IPS-20b (cell line): ENCODE measurements at regions not wholly inside any gene's neighbourhood (a gene's known extent, or its start where the extent isn't known, plus 50 kb on each side); places are given as distances from the start of the nearest gene placed in this dataset.

ENCODE experiments used
- H3K27ac ChIP-seq: one replicate; pipeline ENCODE4 v1.5.1; 2013; ENCODE audit warnings: low read length
- H3K27me3 ChIP-seq: 2 replicates; pipeline ENCODE4 v1.6.1; 2013; ENCODE audit warnings: mild to moderate bottlenecking, low read length, inconsistent platforms; ENCODE audit not compliant: insufficient read depth
- H3K36me3 ChIP-seq: 2 replicates; pipeline ENCODE4 v1.6.1; 2013; ENCODE audit warnings: low read depth, mild to moderate bottlenecking, inconsistent platforms, low read length, moderate library complexity; ENCODE audit not compliant: insufficient read depth
- H3K4me1 ChIP-seq: 2 replicates; pipeline ENCODE4 v1.6.1; 2013; ENCODE audit warnings: mild to moderate bottlenecking, control low read depth, inconsistent platforms, low read length, moderate library complexity; ENCODE audit not compliant: insufficient read depth
- H3K4me3 ChIP-seq: 2 replicates; pipeline ENCODE4 v1.5.1; 2013; ENCODE audit warnings: mild to moderate bottlenecking, low read length, inconsistent platforms
- H3K9ac ChIP-seq: 2 replicates; pipeline ENCODE4 v1.6.1; 2013; ENCODE audit warnings: low read depth, mild to moderate bottlenecking, inconsistent platforms, low read length, moderate library complexity
- H3K9me3 ChIP-seq: 2 replicates; pipeline ENCODE4 v1.6.1; 2013; ENCODE audit warnings: mild to moderate bottlenecking, low read depth, low read length, inconsistent platforms; ENCODE audit not compliant: insufficient read depth

GRCh38 chr6:14974792-14975470 is 270.9 kb upstream of the JARID2 start:
- H3K9ac ChIP-seq: no peak overlapping the region
- H3K4me1 ChIP-seq: peaks cover 11% of the 10 kb centered on the region; the same call in 1 of the 2 replicates
- no peaks in the 10 kb centered on the region for H3K9me3 ChIP-seq
- no peaks in the 10 kb centered on the region for H3K36me3 ChIP-seq
- no peaks in the 10 kb centered on the region for H3K27me3 ChIP-seq
- no peak overlapping the region for H3K27ac ChIP-seq
- no peak overlapping the region for H3K4me3 ChIP-seq

- Histone ChIP-seq H3K9ac (no peak overlapping the region), H3K27me3 (no peaks in the 10 kb centered on the region), H3K27ac (no peak overlapping the region), H3K36me3 (no peaks in the 10 kb centered on the region), H3K4me3 (no peak overlapping the region), H3K9me3 (no peaks in the 10 kb centered on the region), H3K4me1 (peaks cover 9% of the 10 kb centered on the region; the same call in 1 of the 2 replicates)
Measured at GRCh38 chr6:14975471-14975817, 270.4 kb upstream of the JARID2 start.

DNA sequence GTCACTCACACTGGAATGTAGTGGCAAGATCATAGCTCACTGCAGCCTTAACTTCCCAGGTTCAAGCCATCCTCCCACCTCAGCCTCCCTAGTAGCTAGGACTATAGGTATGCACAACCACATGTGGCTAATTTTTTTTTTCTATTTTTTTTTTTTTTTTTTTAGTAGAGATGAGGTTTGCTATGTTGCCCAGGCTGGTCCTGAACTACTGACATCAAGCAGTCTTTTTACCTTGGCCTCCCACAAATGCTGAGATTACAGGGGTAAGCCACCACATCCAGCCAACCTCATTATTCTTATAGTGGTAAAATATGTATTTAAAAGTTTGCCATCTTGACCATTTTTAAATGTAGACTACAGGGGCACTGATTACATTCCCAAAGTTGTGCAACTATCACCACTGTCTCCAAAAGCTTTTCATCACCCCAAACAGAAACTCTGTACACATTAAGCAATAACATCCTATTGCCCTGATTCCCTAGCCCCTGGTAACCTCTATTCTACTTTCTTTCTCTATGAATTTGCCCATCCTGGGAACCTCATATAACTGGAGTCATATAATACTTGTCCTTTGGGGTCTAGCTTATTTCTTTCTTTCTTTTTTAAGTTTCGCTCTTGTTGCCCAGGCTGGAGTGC is 268.0 kb upstream of the JARID2 start:
- Histone ChIP-seq H3K4me3 (no peak overlapping the region), H3K27me3 (no peaks in the 10 kb centered on the region), H3K36me3 (no peaks in the 10 kb centered on the region), H3K27ac (no peak overlapping the region), H3K9ac (no peak overlapping the region), H3K4me1 (peaks cover 9% of the 10 kb centered on the region; the same call in 1 of the 2 replicates), H3K9me3 (no peaks in the 10 kb centered on the region)

DNA sequence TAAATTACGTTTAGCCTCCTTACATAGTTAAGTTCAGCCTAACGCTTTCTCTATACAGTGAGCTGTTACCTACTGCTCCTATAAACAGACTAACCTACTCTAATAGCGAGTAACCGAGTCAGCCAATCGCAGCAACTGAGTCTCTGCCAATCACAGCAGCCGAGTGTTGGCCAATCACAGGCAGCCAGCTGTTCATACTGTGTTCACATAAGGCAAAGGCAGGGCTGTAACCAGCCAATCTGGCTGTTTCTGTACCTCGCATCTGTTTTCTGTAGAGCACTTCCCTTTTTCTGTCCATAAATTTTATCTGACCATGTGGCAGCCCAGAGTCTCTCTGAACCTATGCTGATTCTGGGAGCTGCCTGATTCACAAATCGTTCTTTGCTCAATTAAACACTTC is 263.9 kb upstream of the JARID2 start:
- no peaks in the 10 kb centered on the region for H3K27me3 ChIP-seq
- no peak overlapping the region for H3K9ac ChIP-seq
- no peak overlapping the region for H3K27ac ChIP-seq
- no peak overlapping the region for H3K4me3 ChIP-seq
- no peaks in the 10 kb centered on the region for H3K36me3 ChIP-seq
- H3K9me3 ChIP-seq: no peaks in the 10 kb centered on the region
- H3K4me1 ChIP-seq: peaks cover 9% of the 10 kb centered on the region

- H3K4me3 ChIP-seq: no peak overlapping the region
- no peaks in the 10 kb centered on the region for H3K9me3 ChIP-seq
- H3K4me1 ChIP-seq: peaks cover 9% of the 10 kb centered on the region
- H3K9ac ChIP-seq: no peak overlapping the region
- no peaks in the 10 kb centered on the region for H3K27me3 ChIP-seq
- no peak overlapping the region for H3K27ac ChIP-seq
- no peaks in the 10 kb centered on the region for H3K36me3 ChIP-seq
Measured at GRCh38 chr6:14983599-14984518, 262.0 kb upstream of the JARID2 start.

DNA sequence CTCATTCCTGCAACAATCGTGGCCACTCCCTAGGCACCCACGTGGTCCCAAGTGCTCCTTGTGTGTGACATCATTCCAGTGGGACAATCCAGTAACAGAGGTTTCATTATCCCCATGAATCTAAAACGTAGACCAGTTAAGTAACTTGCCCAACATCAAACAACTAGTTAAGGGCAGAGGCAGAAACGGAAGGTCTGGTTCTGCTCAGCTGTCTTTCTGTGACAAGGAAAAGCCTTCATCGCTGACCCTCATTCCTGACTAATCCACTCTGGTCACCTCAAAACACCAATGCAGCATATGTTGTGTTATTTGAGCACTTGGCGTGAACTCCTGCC is 261.4 kb upstream of the JARID2 start:
- no peaks in the 10 kb centered on the region for H3K9me3 ChIP-seq
- no peaks in the 10 kb centered on the region for H3K36me3 ChIP-seq
- peaks cover 9% of the 10 kb centered on the region for H3K4me1 ChIP-seq
- no peak overlapping the region for H3K4me3 ChIP-seq
- no peaks in the 10 kb centered on the region for H3K27me3 ChIP-seq
- H3K9ac ChIP-seq: no peak overlapping the region
- no peak overlapping the region for H3K27ac ChIP-seq

GRCh38 chr6:14985366-14985765 is 260.5 kb upstream of the JARID2 start:
- Histone ChIP-seq H3K4me3 (no peak overlapping the region), H3K36me3 (no peaks in the 10 kb centered on the region), H3K9ac (no peak overlapping the region), H3K9me3 (no peaks in the 10 kb centered on the region), H3K4me1 (peaks cover 9% of the 10 kb centered on the region), H3K27ac (no peak overlapping the region), H3K27me3 (no peaks in the 10 kb centered on the region)

DNA sequence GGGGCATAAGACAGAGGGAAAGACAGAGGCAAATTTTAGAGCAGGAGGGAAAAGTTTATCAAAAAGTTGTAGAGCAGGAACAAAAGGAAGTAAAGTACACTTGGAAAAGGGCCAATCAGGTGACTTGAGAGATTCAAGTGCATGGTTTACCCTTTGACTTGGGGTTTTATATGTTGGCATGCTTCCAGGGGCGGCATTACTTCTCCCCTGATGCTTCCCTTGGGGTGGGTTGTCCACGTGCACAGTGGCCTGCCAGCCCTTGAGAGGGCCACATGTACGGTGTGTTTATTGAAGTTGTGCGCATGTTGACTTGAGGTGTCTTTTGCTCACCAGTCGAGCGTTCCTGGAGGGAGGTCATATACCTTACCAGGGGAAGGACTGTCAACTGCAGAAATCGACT is 259.5 kb upstream of the JARID2 start:
- Histone ChIP-seq H3K27me3 (no peaks in the 10 kb centered on the region), H3K9ac (no peak overlapping the region), H3K4me3 (no peak overlapping the region), H3K9me3 (no peaks in the 10 kb centered on the region), H3K27ac (no peak overlapping the region), H3K4me1 (peaks cover 9% of the 10 kb centered on the region), H3K36me3 (no peaks in the 10 kb centered on the region)

DNA sequence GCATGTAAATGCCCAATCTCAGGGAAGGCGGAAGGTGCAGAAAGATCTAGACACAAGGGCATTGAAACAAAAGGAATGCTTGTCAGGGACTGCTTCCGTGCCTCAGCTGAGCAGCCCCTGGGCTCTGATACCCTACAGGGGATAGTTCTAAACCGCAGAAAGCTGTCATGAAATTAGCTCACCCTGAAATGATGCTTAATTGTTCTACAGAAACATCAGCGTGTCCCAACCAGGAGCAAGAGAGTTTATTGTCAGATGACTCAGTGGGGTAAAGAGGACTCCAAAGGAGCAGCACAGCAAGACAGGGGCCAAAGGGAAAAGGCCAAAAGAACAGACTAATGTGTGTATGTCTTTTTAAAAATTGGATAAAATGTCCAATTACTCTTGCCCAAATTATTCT is 258.4 kb upstream of the JARID2 start:
- Histone ChIP-seq H3K27ac (no peak overlapping the region), H3K9ac (no peak overlapping the region), H3K36me3 (no peaks in the 10 kb centered on the region), H3K4me3 (no peak overlapping the region), H3K4me1 (peaks cover 9% of the 10 kb centered on the region), H3K9me3 (no peaks in the 10 kb centered on the region), H3K27me3 (no peaks in the 10 kb centered on the region)

DNA sequence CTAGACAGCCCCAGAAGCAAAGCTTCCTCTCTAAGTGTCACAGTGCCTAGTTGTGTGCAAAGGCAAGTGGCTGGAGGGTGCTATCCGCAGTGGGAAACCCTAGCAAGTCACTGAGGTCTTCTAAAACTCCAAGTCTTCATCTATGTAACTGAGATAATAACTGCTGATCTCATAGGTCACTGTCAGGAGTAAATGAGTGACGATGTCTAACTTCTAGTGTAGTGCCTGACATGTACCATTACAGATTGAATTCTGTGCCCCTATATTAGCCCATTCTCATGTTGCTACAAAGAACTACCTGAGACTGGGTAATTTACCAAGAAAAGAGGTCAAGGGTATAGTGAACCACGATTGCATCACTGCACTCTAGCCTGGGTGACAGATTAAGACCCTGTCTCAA is 253.5 kb upstream of the JARID2 start:
- no peaks in the 10 kb centered on the region for H3K36me3 ChIP-seq
- H3K4me1 ChIP-seq: no peaks in the 10 kb centered on the region; the same call in 1 of the 2 replicates
- H3K4me3 ChIP-seq: no peak overlapping the region
- H3K9ac ChIP-seq: no peak overlapping the region
- H3K27ac ChIP-seq: no peak overlapping the region
- H3K9me3 ChIP-seq: no peaks in the 10 kb centered on the region
- H3K27me3 ChIP-seq: no peaks in the 10 kb centered on the region

- no peaks in the 10 kb centered on the region for H3K36me3 ChIP-seq
- H3K27me3 ChIP-seq: no peaks in the 10 kb centered on the region
- no peak overlapping the region for H3K9ac ChIP-seq
- no peaks in the 10 kb centered on the region for H3K9me3 ChIP-seq
- no peak overlapping the region for H3K4me3 ChIP-seq
- no peak overlapping the region for H3K27ac ChIP-seq
- no peaks in the 10 kb centered on the region; the same call in 1 of the 2 replicates for H3K4me1 ChIP-seq
Measured at GRCh38 chr6:14995208-14995607, 250.7 kb upstream of the JARID2 start.
